Trophoblast cell (in vitro differentiated cells and primary cell): ENCODE measurements at regions not wholly inside any gene's neighbourhood (a gene's known extent, or its start where the extent isn't known, plus 50 kb on each side); places are given as distances from the start of the nearest gene placed in this dataset.

ENCODE experiments used
- DNase-seq, 2 donors: peaks; one replicate each; pipeline ENCODE4 v3.0.0-alpha.2; 2016
- H2AFZ ChIP-seq: 2 replicates; pipeline ENCODE4 v1.6.1; 2013; ENCODE audit warnings: low read length, moderate library complexity, mild to moderate bottlenecking; ENCODE audit not compliant: insufficient read depth, poor library complexity
- H2AK5ac ChIP-seq: 2 replicates; pipeline ENCODE4 v1.6.1; 2013; ENCODE audit warnings: mild to moderate bottlenecking, low read length
- H2BK120ac ChIP-seq: 2 replicates; pipeline ENCODE4 v1.6.1; 2013; ENCODE audit warnings: low read length, mild to moderate bottlenecking, moderate library complexity; ENCODE audit not compliant: insufficient read depth, poor library complexity
- H2BK12ac ChIP-seq: 2 replicates; pipeline ENCODE4 v1.6.1; 2013; ENCODE audit warnings: mild to moderate bottlenecking, low read length, moderate library complexity
- H2BK5ac ChIP-seq: 2 replicates; pipeline ENCODE4 v1.6.1; 2013; ENCODE audit warnings: low read length, low read depth, moderate library complexity, mild to moderate bottlenecking; ENCODE audit not compliant: poor library complexity
- H3K14ac ChIP-seq: 2 replicates; pipeline ENCODE4 v1.6.1; 2013; ENCODE audit warnings: mild to moderate bottlenecking, low read length
- H3K18ac ChIP-seq: 2 replicates; pipeline ENCODE4 v1.6.1; 2013; ENCODE audit warnings: mild to moderate bottlenecking, low read length
- H3K23ac ChIP-seq: 2 replicates; pipeline ENCODE4 v1.6.1; 2013; ENCODE audit warnings: low read length
- H3K27ac ChIP-seq: 2 replicates; pipeline ENCODE4 v1.5.1; 2013; ENCODE audit warnings: low read depth, mild to moderate bottlenecking, inconsistent platforms, low read length, moderate library complexity
- H3K27me3 ChIP-seq: 2 replicates; pipeline ENCODE4 v1.6.1; 2013; ENCODE audit warnings: inconsistent platforms, mild to moderate bottlenecking, low read length, moderate library complexity; ENCODE audit not compliant: insufficient read depth
- H3K36me3 ChIP-seq, 2 experiments: 1 replicate in 1 of 2; 2 replicates in 1 of 2; pipeline ENCODE4 v1.6.1; 2013; ENCODE audit warnings: low read length in 2 of 2, mild to moderate bottlenecking in 2 of 2, moderate library complexity in 1 of 2; ENCODE audit not compliant: insufficient read depth in 2 of 2, control insufficient read depth in 1 of 2
- H3K4ac ChIP-seq: 2 replicates; pipeline ENCODE4 v1.6.1; 2013; ENCODE audit warnings: low read depth, mild to moderate bottlenecking, low read length, moderate library complexity
- H3K4me1 ChIP-seq, 2 experiments: 1 replicate in 1 of 2; 2 replicates in 1 of 2; pipeline ENCODE4 v1.6.1; 2013; ENCODE audit warnings: low read length in 2 of 2, mild to moderate bottlenecking in 2 of 2, moderate library complexity in 1 of 2; ENCODE audit not compliant: insufficient read depth in 2 of 2, control insufficient read depth in 1 of 2
- H3K4me2 ChIP-seq: 2 replicates; pipeline ENCODE4 v1.6.1; 2013; ENCODE audit warnings: inconsistent platforms, mild to moderate bottlenecking, low read length, moderate library complexity
- H3K4me3 ChIP-seq: 2 replicates; pipeline ENCODE4 v1.5.1; 2013; ENCODE audit warnings: mild to moderate bottlenecking, low read depth, low read length, inconsistent platforms
- H3K79me1 ChIP-seq: one replicate; pipeline ENCODE4 v1.6.1; 2013; ENCODE audit warnings: low read length
- H3K79me2 ChIP-seq: 2 replicates; pipeline ENCODE4 v1.6.1; 2013; ENCODE audit warnings: low read length, mild to moderate bottlenecking; ENCODE audit not compliant: control insufficient read depth, insufficient read depth, poor library complexity
- H3K9ac ChIP-seq: 2 replicates; pipeline ENCODE4 v1.6.1; 2013; ENCODE audit warnings: mild to moderate bottlenecking, low read length
- H3K9me3 ChIP-seq: 2 replicates; pipeline ENCODE4 v1.6.1; 2013; ENCODE audit warnings: low read depth, mild to moderate bottlenecking, control low read depth, inconsistent platforms, low read length; ENCODE audit not compliant: insufficient read depth
- H4K12ac ChIP-seq: 2 replicates; pipeline ENCODE4 v1.6.1; 2013; ENCODE audit warnings: low read depth, mild to moderate bottlenecking, low read length, moderate library complexity
- H4K8ac ChIP-seq: 2 replicates; pipeline ENCODE4 v1.6.1; 2013; ENCODE audit warnings: low read depth, mild to moderate bottlenecking, low read length, moderate library complexity
- H4K91ac ChIP-seq: one replicate; pipeline ENCODE4 v1.6.1; 2013; ENCODE audit warnings: low read depth, mild to moderate bottlenecking, low read length, moderate library complexity
- WGBS: extraction: QIAGEN DNeasy Blood & Tissue Kit; methylation state at CpG from one replicate; pipeline ENCODE4 v1.1.7; 2013; ENCODE audit warnings: missing lambda C conversion rate; ENCODE audit not compliant: insufficient read length, insufficient coverage; ENCODE audit errors: extremely low coverage; 5-methylcytosine and 5-hydroxymethylcytosine counted together

DNA sequence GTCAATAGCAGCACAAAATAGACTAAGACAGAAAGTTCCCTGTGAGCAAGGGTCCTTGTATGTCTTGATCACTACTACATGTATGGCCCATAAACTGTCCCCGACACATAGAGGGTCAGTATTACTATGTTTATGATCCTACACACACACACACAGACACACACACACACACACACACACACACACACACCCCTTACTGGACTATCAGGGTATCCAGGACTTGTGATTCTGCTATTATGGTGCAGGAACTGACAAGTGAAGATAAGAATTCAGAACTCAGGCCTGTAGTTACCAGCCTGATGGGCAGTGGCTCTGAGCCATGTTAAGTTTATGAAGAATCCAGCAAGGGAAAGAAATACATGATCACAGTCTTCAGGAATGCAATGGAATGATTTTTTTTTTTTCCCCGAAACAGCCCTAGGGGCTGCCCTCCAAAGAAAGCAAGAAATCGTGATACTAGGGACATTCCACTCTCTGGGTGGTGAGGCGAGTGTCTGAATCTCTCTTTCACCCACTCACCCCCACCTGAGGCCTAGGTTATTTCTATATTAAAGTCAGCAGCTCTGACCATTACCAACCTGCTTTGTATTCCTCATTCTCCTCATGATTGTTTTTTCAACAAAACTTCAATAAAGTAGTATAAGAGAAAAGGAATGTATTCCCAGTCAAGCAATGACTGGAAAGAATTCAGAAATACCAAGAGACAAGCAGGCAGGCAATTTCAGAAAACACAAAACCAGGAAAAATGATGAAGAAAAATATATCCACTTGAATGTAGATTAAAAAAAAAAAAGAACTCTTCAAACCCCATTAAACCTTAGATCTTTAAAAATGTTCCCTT lies 105.8 kb downstream of the AVPR1A start:
- WGBS, result no CpG with 5 or more reads among the region's 4 CpGs
- peak overlapping the region; percentile 48 for H3K27ac ChIP-seq
- DNase-seq, result peak; percentile 48 to 75

DNA sequence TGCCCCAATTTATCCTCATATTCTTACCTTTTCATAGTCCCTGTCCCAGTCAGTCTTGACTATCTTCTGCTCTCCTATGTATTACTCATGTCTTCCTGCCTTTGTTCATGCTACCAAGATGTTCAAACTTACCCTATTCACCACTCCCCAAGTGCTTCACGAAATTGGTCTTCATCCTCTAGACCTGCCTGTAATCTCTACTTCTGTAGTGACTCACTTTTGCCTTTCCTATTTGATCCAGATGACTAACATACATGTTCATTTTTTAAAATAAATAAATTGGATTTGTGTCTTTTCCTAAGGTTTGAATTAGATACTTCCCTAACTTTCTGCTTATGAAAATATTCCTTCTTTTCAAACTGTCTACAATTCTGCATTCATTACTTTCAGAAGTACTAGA lies 107.7 kb upstream of the PPM1H start:
- Histone ChIP-seq H2BK120ac (no peak overlapping the region), H3K4me3 (no peak overlapping the region), H3K4me1 (peaks cover 0 to 6% of the 10 kb centered on the region in 2 experiments), H2AK5ac (no peak overlapping the region), H3K27ac (no peak overlapping the region), H3K4ac (no peak overlapping the region), H2AFZ (no peak overlapping the region), H4K12ac (no peak overlapping the region), H3K14ac (no peak overlapping the region), H3K36me3 (no peaks in the 10 kb centered on the region), H3K27me3 (no peaks in the 10 kb centered on the region), H3K18ac (no peak overlapping the region), H3K79me2 (no peaks in the 10 kb centered on the region), H3K23ac (no peak overlapping the region), H3K79me1 (peaks cover 4% of the 10 kb centered on the region), H2BK12ac (no peak overlapping the region), H2BK5ac (no peak overlapping the region), H4K91ac (no peak overlapping the region), H3K9me3 (no peaks in the 10 kb centered on the region), H4K8ac (no peak overlapping the region), H3K9ac (no peak overlapping the region), H3K4me2 (no peak overlapping the region)
- no peak for DNase-seq
- no CpG with 5 or more reads among the region's 1 CpG for WGBS

More for the DNA sequence above, 105.8 kb downstream of the AVPR1A start:
- Histone ChIP-seq H2AK5ac (no peak overlapping the region), H3K79me1 (peaks cover 4% of the 10 kb centered on the region), H3K23ac (no peak overlapping the region), H2BK5ac (no peak overlapping the region), H2BK12ac (no peak overlapping the region), H3K4me3 (no peak overlapping the region), H3K4me1 (peaks cover 0 to 6% of the 10 kb centered on the region in 2 experiments), H3K36me3 (no peaks in the 10 kb centered on the region), H4K8ac (peak overlapping the region; percentile 13), H2BK120ac (peak overlapping the region; percentile 30), H3K79me2 (no peaks in the 10 kb centered on the region), H4K91ac (no peak overlapping the region), H4K12ac (no peak overlapping the region), H3K14ac (no peak overlapping the region), H3K27me3 (no peaks in the 10 kb centered on the region), H2AFZ (no peak overlapping the region), H3K9ac (no peak overlapping the region), H3K4ac (no peak overlapping the region), H3K9me3 (no peaks in the 10 kb centered on the region), H3K4me2 (peak overlapping the region; percentile 32), H3K18ac (no peak overlapping the region)

DNA sequence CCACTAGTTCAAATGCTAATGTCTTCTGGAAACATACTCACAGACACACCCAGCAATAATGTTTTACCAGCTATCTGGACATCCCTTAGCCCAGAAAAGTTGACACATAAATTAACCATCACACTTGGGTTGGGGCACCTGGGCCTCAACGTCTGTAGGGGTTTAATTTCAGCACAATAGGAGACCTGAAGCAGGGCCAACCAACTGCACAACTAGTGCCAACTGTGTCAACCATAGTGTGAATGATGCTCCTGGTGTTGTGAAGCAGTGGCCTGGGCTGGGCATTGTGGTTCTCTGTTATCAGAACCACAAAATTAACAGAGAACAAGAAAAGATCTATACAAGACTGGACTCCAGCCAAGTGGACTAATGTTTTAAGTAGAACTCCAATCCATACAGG lies 106.7 kb upstream of the PPM1H start:
- Histone ChIP-seq H4K8ac (no peak overlapping the region), H3K14ac (no peak overlapping the region), H2BK12ac (no peak overlapping the region), H3K9me3 (no peaks in the 10 kb centered on the region), H3K79me2 (no peaks in the 10 kb centered on the region), H4K91ac (no peak overlapping the region), H3K23ac (no peak overlapping the region), H3K27me3 (no peaks in the 10 kb centered on the region), H2BK120ac (no peak overlapping the region), H3K9ac (no peak overlapping the region), H3K27ac (no peak overlapping the region), H3K4ac (no peak overlapping the region), H3K36me3 (no peaks in the 10 kb centered on the region), H2AFZ (no peak overlapping the region), H3K79me1 (peaks cover 2% of the 10 kb centered on the region), H2AK5ac (no peak overlapping the region), H3K4me1 (peaks cover 0 to 6% of the 10 kb centered on the region in 2 experiments), H3K4me2 (no peak overlapping the region), H4K12ac (no peak overlapping the region), H2BK5ac (no peak overlapping the region), H3K4me3 (no peak overlapping the region), H3K18ac (no peak overlapping the region)
- WGBS, result no CpG with 5 or more reads among the region's 1 CpG
- DNase-seq, result no peak

- Histone ChIP-seq H3K79me2 (no peaks in the 10 kb centered on the region), H2BK120ac (no peak overlapping the region), H4K91ac (no peak overlapping the region), H2BK5ac (no peak overlapping the region), H3K18ac (no peak overlapping the region), H2AK5ac (no peak overlapping the region), H3K4ac (no peak overlapping the region), H3K27me3 (no peaks in the 10 kb centered on the region), H3K23ac (no peak overlapping the region), H2AFZ (no peak overlapping the region), H3K36me3 (no peaks in the 10 kb centered on the region), H3K14ac (no peak overlapping the region), H3K79me1 (peaks cover 2% of the 10 kb centered on the region), H3K4me3 (no peak overlapping the region), H2BK12ac (no peak overlapping the region), H3K9me3 (no peaks in the 10 kb centered on the region), H3K27ac (no peak overlapping the region), H4K8ac (no peak overlapping the region), H3K9ac (no peak overlapping the region), H3K4me1 (peaks cover 0 to 6% of the 10 kb centered on the region in 2 experiments), H4K12ac (no peak overlapping the region), H3K4me2 (no peak overlapping the region)
- no CpG with 5 or more reads among the region's 5 CpGs for WGBS
- no peak for DNase-seq
Observed at GRCh38 chr12:63040526-63041220, 105.7 kb upstream of the PPM1H start.
